ENCODE measurements at regions not wholly inside any gene's neighbourhood (a gene's known extent, or its start where the extent isn't known, plus 50 kb on each side); places are given as distances from the start of the nearest gene placed in this dataset.
A peak's percentile ranks its signal among the peaks of the same experiment; 100 is the strongest.
"Not testable (repeated sequence)": the region's sequence is repeated elsewhere in the genome, so short reads cannot be mapped to it uniquely, and the experiment has no call there.

DNA sequence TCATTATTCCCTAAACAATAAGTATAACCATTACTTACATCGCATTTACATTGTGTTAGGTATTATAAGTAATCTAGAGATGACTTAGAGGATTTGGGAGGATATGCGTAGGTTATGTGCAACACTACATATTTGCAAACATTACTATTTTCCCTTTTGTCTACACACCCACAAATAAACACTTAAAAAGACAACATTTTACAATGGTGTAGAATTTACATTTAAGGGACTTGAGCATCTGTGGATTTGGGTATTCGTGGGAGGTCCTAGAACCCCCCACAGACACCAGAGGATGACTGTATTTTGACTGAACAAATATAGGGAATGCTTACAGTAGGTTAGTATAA lies 220.2 kb upstream of the MYO3A start:
- no peak for DNase-seq (ENCODE audit: low read depth in 2 of 2)

DNA sequence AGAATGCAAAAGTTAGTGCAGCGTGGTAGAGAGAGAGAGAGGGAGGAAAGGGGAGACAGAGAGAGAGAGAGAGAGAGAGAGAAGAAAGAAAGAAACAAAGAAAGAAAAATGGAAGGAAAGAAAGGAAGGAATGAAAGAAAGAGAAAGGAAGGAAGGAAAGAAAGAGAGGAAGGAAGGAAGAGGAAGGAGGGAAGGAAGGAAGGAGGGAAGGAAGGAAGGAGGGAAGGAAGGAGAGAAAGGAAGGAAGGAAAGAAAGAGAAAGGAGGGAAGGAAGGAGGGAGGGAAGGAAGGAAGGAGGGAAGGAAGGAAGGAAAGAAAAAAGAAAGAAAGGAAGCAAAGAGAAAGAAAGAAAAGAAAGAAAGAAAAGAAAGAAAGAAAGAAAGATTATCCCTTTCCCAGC lies 209.8 kb upstream of the MYO3A start:
- no peak for DNase-seq (ENCODE audit: low read depth in 2 of 2)

DNA sequence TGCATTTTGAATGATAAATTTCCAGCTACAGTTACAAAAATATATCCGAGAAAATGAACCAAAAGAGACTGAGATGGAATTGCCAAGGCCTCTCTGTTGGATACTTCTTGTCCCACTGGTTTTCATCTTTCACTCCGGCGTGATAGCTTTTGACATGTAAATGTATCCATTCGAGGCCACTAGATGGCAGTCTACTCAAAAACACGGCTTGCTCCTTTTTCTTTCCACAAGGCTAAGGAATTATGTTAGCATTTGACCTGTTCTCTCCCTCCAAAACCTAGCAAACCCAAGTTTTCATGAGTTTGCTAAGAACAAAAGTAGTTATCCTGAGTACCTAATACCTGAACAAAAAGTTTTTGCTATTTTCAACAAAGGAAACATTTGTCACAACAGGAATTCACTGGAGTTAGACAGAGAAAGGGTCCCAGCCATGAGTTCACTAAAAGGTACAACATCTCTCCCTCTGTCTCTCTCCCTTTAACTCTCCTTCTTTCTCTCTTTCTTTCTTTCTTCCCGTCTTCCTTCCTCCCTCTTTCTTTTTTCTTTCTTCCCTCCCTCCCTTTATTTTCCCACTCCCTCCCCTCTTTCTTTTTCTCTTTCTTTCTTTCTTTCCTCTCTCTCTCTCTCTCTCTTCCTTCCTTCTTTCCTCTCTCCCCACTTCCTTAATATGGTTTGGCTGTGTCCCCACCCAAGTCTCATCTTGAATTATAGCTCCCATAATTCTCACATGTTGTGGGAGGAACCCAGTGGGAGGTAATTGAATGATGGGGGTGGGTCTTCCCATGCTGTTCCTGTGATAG lies 207.9 kb upstream of the MYO3A start:
- peak in 1 of 2 donors; percentile 7 for DNase-seq (ENCODE audit: low read depth in 2 of 2)

DNA sequence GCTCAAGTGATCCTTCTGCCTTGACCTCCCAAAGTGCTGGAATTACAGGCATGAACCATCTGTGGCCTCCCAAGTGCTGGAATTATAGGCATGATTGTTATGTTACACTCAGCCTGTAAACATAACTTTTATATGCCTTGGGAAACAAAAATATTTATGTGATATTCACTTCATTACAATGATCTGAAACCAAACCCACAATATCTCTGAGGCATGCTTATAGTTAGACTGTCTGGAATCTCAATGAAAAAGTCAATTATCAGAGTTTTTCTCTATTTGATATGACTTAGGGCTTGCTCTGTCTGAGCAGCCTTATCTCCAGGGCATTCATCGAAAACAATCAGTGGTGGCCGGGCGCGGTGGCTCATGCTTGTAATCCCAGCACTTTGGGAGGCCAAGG lies 195.3 kb upstream of the MYO3A start:
- DNase-seq (ENCODE audit: low read depth in 2 of 2): no peak

DNA sequence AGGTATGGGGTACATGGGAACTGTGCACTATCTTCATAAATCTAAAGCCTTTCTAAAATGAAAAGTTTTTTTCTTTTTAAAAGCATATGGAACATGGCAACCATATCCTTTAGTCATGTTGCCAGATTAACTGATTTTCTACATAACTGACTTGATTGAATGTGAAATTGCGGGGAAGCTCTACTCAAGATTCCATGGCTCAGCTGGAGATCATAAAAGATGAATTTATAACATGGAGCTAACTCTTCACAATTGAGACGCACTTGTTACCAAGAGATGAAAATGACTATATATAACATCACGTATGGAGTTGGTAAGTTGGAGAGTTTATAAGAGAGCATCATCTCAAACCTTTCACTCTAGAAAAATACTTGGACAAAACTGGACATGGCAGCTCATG lies 190.2 kb upstream of the MYO3A start:
- no peak for DNase-seq (ENCODE audit: low read depth in 2 of 2)

DNA sequence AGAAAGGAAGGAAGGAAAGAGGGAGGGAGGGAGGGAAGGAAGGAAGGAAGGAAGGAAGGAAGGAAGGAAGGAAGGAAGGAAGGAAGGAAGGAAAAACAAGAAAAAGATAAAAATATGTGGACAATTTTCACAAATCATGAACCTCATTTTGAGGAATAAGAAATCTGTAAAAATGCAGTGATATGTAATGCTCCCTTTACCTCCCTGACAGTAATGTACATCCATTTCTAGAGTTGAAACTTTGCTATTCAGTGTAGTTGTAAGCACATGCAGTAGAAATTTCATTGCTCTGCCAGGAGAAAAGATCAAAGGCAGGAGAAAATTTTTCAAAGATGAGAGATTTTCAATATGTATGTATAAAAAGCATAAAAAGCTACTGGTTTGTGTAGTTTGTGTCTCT lies 189.5 kb upstream of the MYO3A start:
- no peak for DNase-seq (ENCODE audit: low read depth in 2 of 2)

DNA sequence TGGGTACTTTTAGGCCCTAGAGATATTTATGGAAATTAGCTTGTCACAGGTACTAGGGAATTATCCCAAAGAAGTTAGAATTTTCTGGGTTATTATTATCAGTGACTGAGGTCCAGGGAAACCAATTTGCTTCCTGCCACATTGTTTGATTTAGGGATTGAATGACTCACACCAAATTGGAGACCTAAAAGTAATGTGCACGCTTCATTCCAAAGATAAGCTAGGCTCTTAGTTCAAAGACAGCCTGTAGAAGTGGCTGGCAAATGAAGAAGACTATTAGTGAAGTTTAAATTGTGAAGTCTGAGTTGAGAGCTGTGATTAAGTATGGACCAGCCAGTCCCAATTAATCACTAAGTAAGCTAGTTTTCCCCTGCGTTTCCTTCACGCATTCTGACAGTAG lies 188.1 kb upstream of the MYO3A start:
- no peak for DNase-seq (ENCODE audit: low read depth in 2 of 2)

DNA sequence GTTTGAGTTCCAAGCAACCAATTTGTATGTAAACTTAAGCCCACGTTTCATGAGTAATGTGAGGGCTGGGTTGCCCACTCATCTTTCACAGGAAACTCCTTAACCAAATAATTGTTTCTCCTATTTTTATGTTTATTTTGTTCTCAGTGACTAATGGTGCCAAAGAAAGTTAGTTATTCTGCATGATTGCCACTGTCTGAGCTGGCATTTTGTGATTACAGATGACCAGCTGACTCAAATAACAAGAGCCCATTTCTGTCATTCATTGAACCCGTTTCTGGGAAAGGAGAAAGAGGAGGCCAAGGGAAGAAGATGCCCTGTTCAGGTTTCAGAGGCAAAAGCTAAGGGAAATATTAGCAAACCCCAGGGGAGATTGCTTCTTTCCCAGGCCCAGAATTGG lies 186.9 kb upstream of the MYO3A start:
- DNase-seq (ENCODE audit: low read depth in 2 of 2): no peak

DNA sequence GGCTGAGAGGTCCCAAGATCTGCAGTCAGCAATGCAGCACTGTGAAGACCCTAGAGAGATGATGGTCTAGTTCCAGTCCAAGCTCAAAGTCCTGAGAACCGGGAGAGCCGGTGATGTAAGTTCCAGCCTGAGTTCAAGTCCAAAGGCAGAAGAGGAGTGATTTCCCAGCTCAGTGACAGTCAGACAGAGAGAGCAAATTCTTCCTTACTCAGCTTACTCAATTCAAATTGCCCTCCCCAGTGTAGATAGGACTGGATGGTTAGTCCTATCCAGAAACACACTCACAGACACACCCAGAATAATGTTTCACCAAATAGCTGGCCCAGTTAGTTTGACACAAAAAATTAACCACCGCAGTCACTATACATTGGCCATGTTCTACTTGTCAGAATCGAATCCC lies 185.5 kb upstream of the MYO3A start:
- DNase-seq (ENCODE audit: low read depth in 2 of 2): no peak

DNA sequence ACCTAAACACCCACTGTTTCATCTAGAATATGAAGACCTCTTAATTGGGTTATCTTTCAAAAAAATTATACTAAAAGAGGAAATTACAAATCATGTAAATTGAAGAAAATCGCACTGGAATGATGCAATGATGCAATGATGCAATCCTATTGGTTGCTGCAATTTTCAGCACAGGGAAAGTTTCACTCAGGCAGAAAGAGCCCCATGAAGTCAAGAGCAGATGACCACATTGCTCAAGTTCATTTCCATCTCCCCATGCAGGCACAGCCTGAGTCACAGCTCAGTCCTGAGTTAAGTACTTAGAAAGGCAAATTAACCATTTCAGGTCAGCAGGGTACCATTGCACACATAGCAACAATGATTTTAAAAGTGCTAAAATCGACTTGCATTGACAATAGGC lies 180.3 kb upstream of the MYO3A start:
- DNase-seq (ENCODE audit: low read depth in 2 of 2): no peak

DNA sequence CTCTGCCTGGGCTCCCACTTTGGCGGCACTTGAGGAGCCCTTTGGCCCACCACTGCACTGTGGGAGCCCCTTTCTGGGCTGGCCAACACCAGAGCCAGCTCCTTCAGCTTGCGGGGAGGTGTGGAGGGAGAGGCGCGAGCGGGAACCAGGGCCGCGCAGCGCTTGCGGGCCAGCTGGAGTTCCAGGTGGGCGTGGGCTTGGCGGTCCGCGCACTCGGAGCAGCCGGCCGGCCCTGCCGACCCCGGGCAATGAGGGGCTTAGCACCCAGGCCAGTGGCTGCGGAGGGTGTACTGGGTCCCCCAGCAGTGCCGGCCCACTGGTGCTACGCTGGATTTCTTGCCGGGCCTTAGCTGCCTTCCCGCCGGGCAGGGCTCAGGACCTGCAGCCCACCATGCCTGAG lies 178.2 kb upstream of the MYO3A start:
- DNase-seq (ENCODE audit: low read depth in 2 of 2): not testable (repeated sequence)

DNA sequence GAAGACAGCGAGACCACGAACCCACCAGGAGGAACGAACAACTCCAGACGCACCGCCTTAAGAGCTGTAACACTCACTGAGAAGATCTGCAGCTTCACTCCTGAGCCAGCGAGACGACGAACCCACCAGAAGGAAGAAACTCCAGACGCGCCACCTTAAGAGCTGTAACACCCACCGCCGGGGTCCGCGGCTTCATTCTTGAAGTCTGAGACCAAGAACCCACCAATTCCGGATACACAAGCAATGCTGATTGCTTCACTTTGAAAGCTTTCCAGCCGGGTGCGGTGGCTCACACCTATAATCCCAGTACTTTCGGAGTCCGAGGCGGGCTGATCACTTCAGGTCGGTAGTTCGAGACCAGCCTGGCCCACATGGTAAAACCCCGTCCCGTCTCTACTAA lies 177.2 kb upstream of the MYO3A start:
- DNase-seq (ENCODE audit: low read depth in 2 of 2): no peak

DNA sequence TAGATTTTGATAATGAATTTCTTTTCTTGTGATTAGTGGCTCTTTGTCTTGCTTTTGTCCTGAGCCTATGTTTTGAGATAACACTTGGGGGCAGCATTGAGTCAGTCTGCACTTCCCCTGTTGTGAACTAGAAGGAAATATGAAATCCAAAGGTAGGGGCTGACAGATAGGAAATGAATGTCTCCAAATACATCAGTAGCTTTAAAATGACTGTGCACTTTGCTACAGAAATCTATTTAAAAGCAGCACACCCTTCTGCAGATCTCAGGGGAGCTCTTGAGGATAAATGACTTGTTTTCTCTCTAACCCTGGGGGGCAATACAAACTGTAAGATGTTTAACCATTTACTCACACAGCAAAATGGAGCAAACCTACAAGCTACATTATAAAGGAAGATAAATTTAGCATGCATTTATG lies 176.0 kb upstream of the MYO3A start:
- no peak for DNase-seq (ENCODE audit: low read depth in 2 of 2)

DNA sequence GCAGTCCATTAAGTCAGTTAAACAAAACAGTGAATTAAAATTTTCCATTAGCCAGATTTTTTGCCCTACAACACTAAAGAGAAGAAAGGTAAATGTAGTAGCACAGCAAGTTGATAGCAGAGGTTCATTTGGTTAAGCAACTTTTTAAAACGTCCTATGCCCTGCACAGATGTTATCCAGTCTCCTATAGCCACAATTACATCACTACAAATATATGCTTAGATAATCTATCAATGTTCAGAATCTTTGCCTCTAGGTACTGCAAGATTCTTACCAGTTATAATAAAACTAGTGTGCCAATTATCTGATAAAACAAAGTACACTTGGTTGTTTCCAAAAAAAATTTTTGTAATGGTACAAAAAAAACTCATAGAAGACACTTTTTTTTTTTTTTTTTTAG lies 175.5 kb upstream of the MYO3A start:
- no peak for DNase-seq (ENCODE audit: low read depth in 2 of 2)

DNA sequence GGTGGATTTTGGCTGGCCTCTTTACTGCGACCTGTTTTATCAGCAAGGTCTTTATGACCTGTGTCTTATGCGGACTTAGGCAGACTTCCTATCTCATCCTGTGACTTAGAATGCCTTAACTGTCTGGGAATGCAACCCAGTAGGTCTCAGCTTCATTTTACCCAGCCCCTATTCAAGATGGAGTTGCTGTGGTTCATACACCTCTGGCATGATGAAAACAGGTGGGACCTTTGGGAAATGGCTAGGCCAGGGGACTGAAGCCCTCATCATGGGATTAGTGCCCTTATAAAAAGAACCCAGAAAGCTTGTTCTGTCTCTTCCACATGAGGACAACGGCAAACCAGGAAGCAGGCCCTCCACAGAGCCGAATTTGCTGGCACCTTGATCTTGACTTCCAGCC lies 172.1 kb upstream of the MYO3A start:
- no peak for DNase-seq (ENCODE audit: low read depth in 2 of 2)

DNA sequence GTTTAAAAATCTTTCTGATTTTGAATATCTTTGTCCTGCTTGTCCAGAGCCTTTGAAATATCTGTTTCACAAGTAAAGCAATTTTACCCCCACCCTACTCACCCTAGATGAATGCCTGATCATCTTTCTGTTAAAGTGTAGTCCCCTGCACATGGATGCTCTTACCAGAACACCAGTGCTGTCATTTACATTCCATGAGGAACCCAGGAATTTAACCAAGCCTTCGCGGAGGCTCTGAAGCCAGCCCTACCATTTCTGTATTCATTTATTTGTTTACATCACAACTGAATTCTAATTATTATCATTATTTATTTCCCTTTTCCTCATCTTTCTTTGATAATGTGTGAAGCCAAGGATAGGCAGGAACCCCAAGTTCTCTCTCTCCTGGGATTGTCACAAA lies 167.8 kb upstream of the MYO3A start:
- no peak for DNase-seq (ENCODE audit: low read depth in 2 of 2)

DNA sequence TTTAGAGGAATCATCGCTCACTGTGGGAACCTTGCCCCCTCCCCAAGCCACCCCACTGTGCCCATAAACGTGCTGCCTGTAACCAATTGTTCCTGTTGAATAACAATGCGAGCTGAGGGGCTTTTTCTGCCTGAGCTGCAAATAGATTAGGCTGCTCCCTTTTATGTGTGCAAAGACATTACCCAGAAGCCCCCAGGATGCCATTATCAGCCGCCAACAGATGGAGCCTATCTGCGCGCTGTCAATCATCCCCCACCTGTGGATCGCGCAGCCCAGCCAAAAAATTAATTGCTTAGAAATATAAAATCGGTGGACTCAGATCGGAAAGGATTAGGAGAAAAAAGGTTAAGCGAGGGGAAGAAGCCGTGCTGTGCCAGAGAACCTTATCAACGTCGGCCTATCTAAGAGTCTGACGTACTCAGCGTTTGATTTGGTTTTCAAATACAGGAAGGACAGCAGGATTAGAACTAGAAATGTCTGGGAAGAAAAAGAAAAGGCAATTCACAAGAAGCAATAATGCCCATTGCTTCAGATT lies 167.3 kb upstream of the MYO3A start:
- DNase-seq (ENCODE audit: low read depth in 2 of 2): no peak

DNA sequence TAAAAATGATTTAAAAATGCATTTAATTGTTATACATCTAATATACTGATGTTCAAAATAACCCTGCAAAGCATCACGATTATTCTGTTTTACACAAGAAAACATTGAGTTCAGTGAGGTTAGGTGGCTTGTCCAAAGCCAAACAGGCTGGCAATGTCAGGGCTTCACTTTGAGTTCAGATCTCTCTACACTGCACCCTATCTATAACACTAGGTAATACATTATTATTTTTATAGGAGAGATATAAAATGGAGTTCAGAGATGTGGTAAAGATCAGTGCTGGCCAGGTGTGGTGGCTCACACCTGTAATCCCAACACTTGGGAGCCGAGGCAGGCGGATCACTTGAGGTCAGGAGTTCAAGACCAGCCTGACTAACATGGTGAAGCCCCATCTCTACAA lies 165.9 kb upstream of the MYO3A start:
- DNase-seq (ENCODE audit: low read depth in 2 of 2): no peak

DNA sequence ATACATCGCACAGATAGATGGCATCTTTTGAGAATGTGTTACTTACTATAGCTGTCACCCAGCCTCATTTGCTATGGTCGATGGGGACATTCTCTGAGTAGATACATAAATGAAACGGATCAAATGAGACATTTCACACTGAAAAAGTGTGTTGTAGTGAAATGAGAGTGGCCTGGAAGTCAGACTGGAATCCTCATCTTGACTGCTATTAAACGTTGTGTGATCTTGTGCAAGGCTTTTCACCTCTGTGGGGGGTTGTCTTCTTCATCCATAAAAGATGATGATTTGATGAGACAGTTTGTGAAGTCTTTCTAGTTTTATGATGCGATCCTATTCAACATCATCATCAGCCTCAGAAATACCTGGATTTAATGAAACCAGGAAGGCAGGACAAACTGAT lies 155.4 kb upstream of the MYO3A start:
- no peak for DNase-seq (ENCODE audit: low read depth in 2 of 2)

DNA sequence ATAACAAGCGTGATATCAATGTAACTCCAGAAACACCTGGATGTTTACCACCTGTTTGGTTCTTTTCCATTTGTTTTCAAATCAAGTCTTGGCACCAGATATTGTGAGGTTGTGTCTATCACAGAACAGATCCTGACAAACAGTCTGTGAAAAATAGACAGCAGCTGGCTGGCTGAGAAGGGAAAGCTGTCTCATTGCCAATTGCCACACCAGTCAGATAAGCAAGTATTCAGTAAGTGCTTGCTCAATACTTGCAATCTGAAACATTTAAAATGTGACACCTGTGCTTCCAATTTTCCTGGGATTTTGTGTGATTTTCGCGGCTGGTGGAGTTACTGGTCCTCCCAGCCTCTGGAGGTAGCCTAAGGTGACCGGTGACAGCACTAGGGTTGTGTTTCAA lies 147.9 kb upstream of the MYO3A start:
- no peak for DNase-seq (ENCODE audit: low read depth in 2 of 2)

DNA sequence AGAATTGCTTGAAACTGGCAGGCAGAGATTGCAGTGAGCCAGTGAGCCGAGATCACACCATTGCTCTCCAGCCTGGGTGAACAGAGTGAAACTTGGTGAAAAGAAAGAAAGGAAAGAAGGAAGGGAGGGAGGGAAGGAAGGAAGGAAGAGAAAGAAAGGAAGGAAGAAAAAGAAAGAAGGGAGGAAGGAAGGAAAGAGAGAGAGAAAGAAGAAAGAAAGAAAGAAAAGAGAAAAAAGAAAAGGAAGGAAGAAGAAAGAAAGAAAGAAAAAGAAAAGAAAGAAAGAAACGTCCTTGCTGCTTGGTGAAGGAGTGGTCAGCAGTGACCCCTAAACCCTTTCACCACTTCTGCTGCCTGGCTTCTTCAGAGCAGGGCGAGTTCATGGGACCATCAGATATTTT lies 147.1 kb upstream of the MYO3A start:
- DNase-seq (ENCODE audit: low read depth in 2 of 2): no peak

DNA sequence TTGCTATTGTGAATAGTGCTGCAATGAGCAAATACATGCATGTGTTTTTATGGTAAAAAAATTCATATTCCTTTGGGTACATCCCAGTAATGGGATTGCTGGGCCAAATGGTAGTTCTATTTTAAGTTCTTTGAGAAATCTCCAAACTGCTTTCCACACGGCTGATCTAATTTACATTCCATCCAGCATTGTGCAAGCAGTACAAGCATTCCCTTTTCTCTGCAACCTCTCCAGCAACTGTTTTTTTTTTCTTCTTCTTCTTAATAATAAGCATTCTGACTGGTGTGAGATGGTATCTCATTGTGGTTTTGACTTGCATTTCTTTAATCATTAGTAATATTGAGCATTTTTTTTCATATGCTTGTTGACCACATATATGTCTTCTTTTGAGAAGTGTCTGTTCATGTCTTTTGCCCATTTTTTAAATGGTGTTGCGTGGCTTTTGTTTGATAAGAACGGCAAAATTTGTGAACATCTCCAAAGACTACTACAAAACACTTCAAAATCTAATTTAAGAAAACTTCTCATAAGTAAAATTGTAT lies 136.1 kb upstream of the MYO3A start:
- DNase-seq (ENCODE audit: low read depth in 2 of 2): no peak

DNA sequence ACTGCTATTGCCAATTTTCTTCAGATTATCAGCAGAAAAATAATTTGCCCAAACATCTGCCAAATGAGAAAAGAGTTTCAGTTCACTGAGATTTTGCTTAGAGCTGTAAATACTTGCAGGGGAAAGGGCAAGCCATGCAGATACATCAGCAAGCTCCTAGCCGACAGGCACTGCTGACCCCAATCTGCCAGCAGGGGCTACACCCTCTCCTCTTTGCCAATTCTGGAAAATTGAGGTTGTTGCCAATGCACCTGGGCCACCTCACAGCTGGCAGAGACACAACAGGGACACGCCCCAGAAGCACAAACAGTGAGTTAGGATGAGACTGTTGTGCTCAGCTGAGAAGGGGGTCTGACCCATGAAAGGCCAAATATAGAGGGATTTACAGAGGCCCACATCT lies 129.5 kb upstream of the MYO3A start:
- no peak for DNase-seq (ENCODE audit: low read depth in 2 of 2)

DNA sequence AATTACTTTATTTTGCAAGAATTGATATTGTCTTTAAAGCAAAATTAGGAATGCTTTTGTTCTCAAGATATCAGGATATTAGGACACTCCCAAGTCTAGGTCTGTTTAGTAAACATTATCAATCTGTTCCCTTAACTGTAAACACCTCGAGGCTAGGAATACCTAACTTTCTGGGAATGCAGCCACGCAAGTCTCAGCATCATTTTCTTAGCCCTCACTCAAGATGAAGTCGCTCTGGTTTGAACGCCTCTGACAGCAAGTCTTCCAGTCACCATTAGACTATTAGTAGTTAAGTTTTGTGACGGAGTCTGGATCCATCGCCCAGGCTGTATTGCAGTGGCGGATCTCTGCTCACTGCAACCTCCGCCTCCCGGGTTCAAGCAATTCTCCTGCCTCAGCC lies 128.0 kb upstream of the MYO3A start:
- DNase-seq (ENCODE audit: low read depth in 2 of 2): no peak

Data from stimulated activated CD4-positive, alpha-beta T cell treated with anti-CD3 and anti-CD28 coated beads, Interleukin-4, amount 100 ng/mL, for 48 hours (primary cell).